Uterus (tissue), 2 donors: ENCODE measurements at regions not wholly inside any gene's neighbourhood (a gene's known extent, or its start where the extent isn't known, plus 50 kb on each side); places are given as distances from the start of the nearest gene placed in this dataset.

ENCODE experiments used
- CTCF ChIP-seq, 4 experiments: fragments of 200-600 bp in 2 of 4; fragments of 450-650 bp in 2 of 4; sonication (generic) in 2 of 4; IDR thresholded peaks; one replicate each; pipeline ENCODE4 v1.5.1; 2016 to 2019; ENCODE audit warnings: antibody characterized with exemption in 4 of 4, mild to moderate bottlenecking in 2 of 4, moderate library complexity in 1 of 4
- POLR2A ChIP-seq, 2 donors: fragments of 450-650 bp; IDR thresholded peaks; one replicate each; pipeline ENCODE4 v1.6.1; 2016; ENCODE audit warnings: antibody characterized with exemption in 2 of 2, mild to moderate bottlenecking in 1 of 2, moderate library complexity in 1 of 2

DNA sequence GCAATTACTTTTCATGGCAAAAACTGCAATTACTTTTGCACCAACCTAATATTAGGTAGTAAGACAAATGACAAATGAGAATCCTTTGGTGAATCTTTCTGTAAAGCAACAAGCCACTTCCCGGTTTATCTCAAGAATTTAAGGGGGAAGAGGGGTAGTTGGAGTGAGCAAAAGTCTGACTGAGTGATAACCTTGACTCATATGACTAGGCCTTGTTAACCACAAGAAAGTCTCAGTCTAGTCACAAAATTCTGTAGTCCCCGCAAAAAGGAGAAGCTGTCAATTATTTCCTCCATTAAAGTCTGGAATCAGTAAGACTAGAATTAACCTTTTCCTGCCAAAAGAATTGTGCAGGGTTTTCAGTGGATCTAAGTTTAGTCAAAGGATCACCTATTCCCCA, 72.2 kb upstream of the GNAO1 start:
- TF ChIP-seq CTCF (IDR thresholded peaks at IDR 0.05) (no peak), POLR2A (IDR thresholded peaks at IDR 0.05) (no peak)
